ENCODE measurements at regions not wholly inside any gene's neighbourhood (a gene's known extent, or its start where the extent isn't known, plus 50 kb on each side); places are given as distances from the start of the nearest gene placed in this dataset.
"Not testable (repeated sequence)": the region's sequence is repeated elsewhere in the genome, so short reads cannot be mapped to it uniquely, and the experiment has no call there.

- no peak for TF ChIP-seq POU2F2 (IDR thresholded peaks at IDR 0.05; ENCODE audit: low read depth, low read length)
- TF ChIP-seq POLR2AphosphoS5 (IDR thresholded peaks at IDR 0.05; ENCODE audit: low read depth, low read length), result no peak
- TF ChIP-seq SPI1 (IDR thresholded peaks at IDR 0.05; ENCODE audit: low read depth, low read length), result no peak
- TF ChIP-seq PAX5 (IDR thresholded peaks at IDR 0.05; ENCODE audit: insufficient read depth, low read length, severe bottlenecking), result no peak
- TF ChIP-seq TAF1 (IDR thresholded peaks at IDR 0.05; ENCODE audit: low read depth, low read length), result no peak
- no peak for TF ChIP-seq POLR2A (IDR thresholded peaks at IDR 0.05; ENCODE audit: low read depth, low read length)
- FAIRE-seq (no peak), DNase-seq (ENCODE audit: insufficient read length, low spot score) (no peak)
Observed at GRCh38 chr13:46498650-46499049, 54.3 kb upstream of the LRCH1 start.

- no peak for FAIRE-seq
- TF ChIP-seq POLR2AphosphoS5 (IDR thresholded peaks at IDR 0.05; ENCODE audit: low read depth, low read length), result no peak
- no peak for TF ChIP-seq SPI1 (IDR thresholded peaks at IDR 0.05; ENCODE audit: low read depth, low read length)
- no peak for TF ChIP-seq PAX5 (IDR thresholded peaks at IDR 0.05; ENCODE audit: insufficient read depth, low read length, severe bottlenecking)
- TF ChIP-seq TAF1 (IDR thresholded peaks at IDR 0.05; ENCODE audit: low read depth, low read length), result no peak
- TF ChIP-seq POLR2A (IDR thresholded peaks at IDR 0.05; ENCODE audit: low read depth, low read length), result no peak
- no peak for TF ChIP-seq POU2F2 (IDR thresholded peaks at IDR 0.05; ENCODE audit: low read depth, low read length)
- no peak for DNase-seq (ENCODE audit: insufficient read length, low spot score)
Observed at GRCh38 chr13:46496086-46496485, 56.9 kb upstream of the LRCH1 start.

GRCh38 chr13:46495651-46496050, 57.3 kb upstream of the LRCH1 start:
- DNase-seq (ENCODE audit: insufficient read length, low spot score) (no peak), FAIRE-seq (no peak)
- TF ChIP-seq POLR2A (IDR thresholded peaks at IDR 0.05; ENCODE audit: low read depth, low read length) (no peak), TAF1 (IDR thresholded peaks at IDR 0.05; ENCODE audit: low read depth, low read length) (no peak), POU2F2 (IDR thresholded peaks at IDR 0.05; ENCODE audit: low read depth, low read length) (no peak), SPI1 (IDR thresholded peaks at IDR 0.05; ENCODE audit: low read depth, low read length) (no peak)

DNA sequence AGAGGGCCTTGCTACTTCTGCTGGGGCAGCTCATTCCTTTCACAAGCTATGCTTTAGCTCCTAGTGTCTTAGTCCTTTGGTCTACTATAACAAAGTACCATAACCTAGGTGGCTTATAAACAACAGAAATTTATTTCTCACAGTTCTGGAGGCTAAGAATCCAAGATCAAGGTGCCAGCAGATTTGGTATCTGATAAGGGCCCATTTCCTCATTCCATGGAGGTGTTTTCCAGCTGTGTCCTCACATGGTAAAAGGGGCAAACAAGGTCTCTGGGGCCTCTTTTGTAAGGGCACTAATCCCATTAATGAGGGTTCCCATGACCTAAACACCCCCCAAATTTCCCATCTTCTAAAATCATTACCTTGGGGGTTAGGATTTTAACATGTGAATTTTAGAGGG, 57.9 kb upstream of the LRCH1 start:
- FAIRE-seq, result peak; percentile 20
- TF ChIP-seq SPI1 (IDR thresholded peaks at IDR 0.05; ENCODE audit: low read depth, low read length) (0 out of 2 replicates have a peak, but pooled peaks have one; percentile 23), POLR2A (IDR thresholded peaks at IDR 0.05; ENCODE audit: low read depth, low read length) (no peak), TAF1 (IDR thresholded peaks at IDR 0.05; ENCODE audit: low read depth, low read length) (no peak)

DNA sequence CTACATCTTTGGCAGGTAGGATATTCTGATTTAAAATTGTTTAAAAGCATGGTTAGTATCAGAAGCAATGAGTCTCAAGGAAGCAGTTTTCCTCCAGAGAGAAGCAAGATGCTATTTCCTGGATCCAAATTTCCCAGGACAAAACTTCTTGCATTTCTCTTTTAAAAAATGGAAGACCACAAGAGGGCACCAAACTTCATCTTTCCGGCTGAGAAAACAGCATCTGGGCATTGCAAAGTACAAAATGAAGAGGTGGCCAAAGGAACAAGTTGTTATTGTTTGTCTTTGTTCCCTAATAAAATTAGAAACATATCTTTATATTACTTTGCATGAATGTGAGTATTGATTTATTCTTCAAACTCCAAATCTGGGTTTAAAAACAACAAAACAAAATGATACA, 60.0 kb upstream of the LRCH1 start:
- peak; percentile 25 for DNase-seq (ENCODE audit: insufficient read length, low spot score)
- peak; percentile 71 for FAIRE-seq

More for the DNA sequence above, 57.9 kb upstream of the LRCH1 start:
- no peak for DNase-seq (ENCODE audit: insufficient read length, low spot score)

DNA sequence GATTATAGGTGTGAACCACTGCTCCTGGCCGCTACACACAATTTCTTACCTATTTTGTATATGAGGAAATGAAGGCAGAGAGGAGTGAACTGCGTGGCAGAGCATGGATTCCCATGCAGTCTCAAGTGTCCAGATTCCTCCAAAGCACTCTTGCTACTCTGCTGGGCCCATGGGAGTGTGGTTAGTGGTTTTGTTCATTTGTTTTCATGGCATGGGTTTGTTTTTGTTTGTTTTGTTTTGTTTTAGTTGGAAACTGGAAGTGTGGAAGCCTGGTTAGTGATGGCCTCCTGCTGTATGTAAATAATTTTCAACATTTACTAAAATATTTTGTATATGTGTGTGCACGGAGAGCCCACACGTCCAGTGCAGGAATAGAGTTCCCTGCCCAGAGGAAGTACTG, 61.3 kb upstream of the LRCH1 start:
- no peak for TF ChIP-seq SPI1 (IDR thresholded peaks at IDR 0.05; ENCODE audit: low read depth, low read length)
- no peak for TF ChIP-seq POU2F2 (IDR thresholded peaks at IDR 0.05; ENCODE audit: low read depth, low read length)
- TF ChIP-seq POLR2A (IDR thresholded peaks at IDR 0.05; ENCODE audit: low read depth, low read length), result no peak
- no peak for TF ChIP-seq POLR2AphosphoS5 (IDR thresholded peaks at IDR 0.05; ENCODE audit: low read depth, low read length)
- no peak for FAIRE-seq
- no peak for DNase-seq (ENCODE audit: insufficient read length, low spot score)

More for the DNA sequence above, 60.0 kb upstream of the LRCH1 start:
- TF ChIP-seq POLR2AphosphoS5 (IDR thresholded peaks at IDR 0.05; ENCODE audit: low read depth, low read length) (no peak), SPI1 (IDR thresholded peaks at IDR 0.05; ENCODE audit: low read depth, low read length) (no peak), TAF1 (IDR thresholded peaks at IDR 0.05; ENCODE audit: low read depth, low read length) (no peak), POLR2A (IDR thresholded peaks at IDR 0.05; ENCODE audit: low read depth, low read length) (no peak), PAX5 (IDR thresholded peaks at IDR 0.05; ENCODE audit: insufficient read depth, low read length, severe bottlenecking) (no peak), POU2F2 (IDR thresholded peaks at IDR 0.05; ENCODE audit: low read depth, low read length) (no peak)

DNA sequence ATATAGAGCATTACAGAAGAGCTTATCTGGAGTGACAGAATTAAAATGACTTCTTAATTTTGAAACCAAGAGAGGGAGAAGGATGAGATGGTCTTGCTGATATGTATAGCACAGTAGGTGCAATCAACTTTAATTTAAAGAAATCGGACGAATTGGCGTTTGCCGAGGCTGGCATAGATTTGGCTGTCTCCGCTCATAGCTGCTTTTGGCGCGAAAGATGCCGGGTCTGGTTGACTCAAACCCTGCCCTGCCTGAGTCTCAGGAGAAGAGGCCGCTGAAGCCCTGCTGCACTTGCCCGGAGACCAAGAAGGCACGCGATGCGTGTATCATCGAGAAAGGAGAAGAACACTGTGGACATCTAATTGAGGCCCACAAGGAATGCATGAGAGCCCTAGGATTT, 62.3 kb upstream of the LRCH1 start:
- DNase-seq (ENCODE audit: insufficient read length, low spot score), result not testable (repeated sequence)
- peak; percentile 90 for FAIRE-seq

- DNase-seq (ENCODE audit: insufficient read length, low spot score) (no peak), FAIRE-seq (no peak)
- no peak for TF ChIP-seq PAX5 (IDR thresholded peaks at IDR 0.05; ENCODE audit: insufficient read depth, low read length, severe bottlenecking)
- TF ChIP-seq TAF1 (IDR thresholded peaks at IDR 0.05; ENCODE audit: low read depth, low read length), result no peak
- no peak for TF ChIP-seq POLR2A (IDR thresholded peaks at IDR 0.05; ENCODE audit: low read depth, low read length)
- TF ChIP-seq POLR2AphosphoS5 (IDR thresholded peaks at IDR 0.05; ENCODE audit: low read depth, low read length), result no peak
- TF ChIP-seq POU2F2 (IDR thresholded peaks at IDR 0.05; ENCODE audit: low read depth, low read length), result no peak
- TF ChIP-seq SPI1 (IDR thresholded peaks at IDR 0.05; ENCODE audit: low read depth, low read length), result no peak
Observed at GRCh38 chr13:46490129-46490528, 62.8 kb upstream of the LRCH1 start.

- FAIRE-seq (no peak), DNase-seq (ENCODE audit: insufficient read length, low spot score) (no peak)
- TF ChIP-seq SPI1 (IDR thresholded peaks at IDR 0.05; ENCODE audit: low read depth, low read length), result no peak
- TF ChIP-seq PAX5 (IDR thresholded peaks at IDR 0.05; ENCODE audit: insufficient read depth, low read length, severe bottlenecking), result no peak
- no peak for TF ChIP-seq POLR2A (IDR thresholded peaks at IDR 0.05; ENCODE audit: low read depth, low read length)
- no peak for TF ChIP-seq TAF1 (IDR thresholded peaks at IDR 0.05; ENCODE audit: low read depth, low read length)
- TF ChIP-seq POLR2AphosphoS5 (IDR thresholded peaks at IDR 0.05; ENCODE audit: low read depth, low read length), result no peak
- no peak for TF ChIP-seq POU2F2 (IDR thresholded peaks at IDR 0.05; ENCODE audit: low read depth, low read length)
Observed at GRCh38 chr13:46489586-46490023, 63.4 kb upstream of the LRCH1 start.

DNA sequence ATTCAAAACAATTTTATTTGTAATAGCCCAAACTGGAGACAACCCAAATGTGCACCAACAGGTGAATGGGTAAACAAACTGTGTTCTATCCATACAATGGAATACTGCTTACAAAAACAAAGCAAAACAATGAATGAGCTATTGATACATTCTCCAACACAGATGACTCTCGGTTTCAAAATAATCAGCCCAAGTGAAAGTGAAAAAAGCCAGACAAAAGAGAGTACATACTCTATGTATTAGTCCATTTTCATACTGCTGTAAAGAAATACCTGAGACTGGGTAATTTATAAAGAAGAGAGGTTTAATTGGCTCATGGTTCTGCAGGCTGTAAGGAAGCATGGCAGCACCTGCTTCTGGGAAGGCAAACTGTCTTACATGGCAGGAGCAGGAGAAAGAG, 65.2 kb upstream of the LRCH1 start:
- TF ChIP-seq TAF1 (IDR thresholded peaks at IDR 0.05; ENCODE audit: low read depth, low read length) (no peak), PAX5 (IDR thresholded peaks at IDR 0.05; ENCODE audit: insufficient read depth, low read length, severe bottlenecking) (no peak), POU2F2 (IDR thresholded peaks at IDR 0.05; ENCODE audit: low read depth, low read length) (no peak), SPI1 (IDR thresholded peaks at IDR 0.05; ENCODE audit: low read depth, low read length) (no peak), POLR2A (IDR thresholded peaks at IDR 0.05; ENCODE audit: low read depth, low read length) (no peak), POLR2AphosphoS5 (IDR thresholded peaks at IDR 0.05; ENCODE audit: low read depth, low read length) (no peak)
- DNase-seq (ENCODE audit: insufficient read length, low spot score) (no peak), FAIRE-seq (peak; percentile 5)

GRCh38 chr13:46486270-46486669, 66.7 kb upstream of the LRCH1 start:
- TF ChIP-seq POLR2AphosphoS5 (IDR thresholded peaks at IDR 0.05; ENCODE audit: low read depth, low read length) (no peak), TAF1 (IDR thresholded peaks at IDR 0.05; ENCODE audit: low read depth, low read length) (no peak), POU2F2 (IDR thresholded peaks at IDR 0.05; ENCODE audit: low read depth, low read length) (no peak)
- no peak for FAIRE-seq
- no peak for DNase-seq (ENCODE audit: insufficient read length, low spot score)
